SK-N-SH treated with all-trans-retinoic acid at 6 μM for 48 hours (cell line): ENCODE measurements at regions not wholly inside any gene's neighbourhood (a gene's known extent, or its start where the extent isn't known, plus 50 kb on each side); places are given as distances from the start of the nearest gene placed in this dataset.

Experiments
- ATAC-seq: fragments of 200-7000 bp; cut with Tn5 transposase; 3 replicates; pipeline ENCODE4 v1.9.1; 2020; ENCODE audit warnings: mild to moderate bottlenecking, moderate library complexity
- ARNTL ChIP-seq: fragments of 450-650 bp; formaldehyde crosslinking; IDR thresholded peaks from 2 replicates; pipeline ENCODE4 v1.5.0; 2020; ENCODE audit warnings: low read depth, mild to moderate bottlenecking, moderate library complexity, borderline replicate concordance
- CSRNP3 ChIP-seq: fragments of 250-450 bp; sonication (Bioruptor Pico); IDR thresholded peaks from 2 replicates; pipeline ENCODE4 v1.5.1; 2021; ENCODE audit warnings: mild to moderate bottlenecking, moderate library complexity
- ISL1 ChIP-seq: fragments of 250-450 bp; sonication (Bioruptor Pico); IDR thresholded peaks from 2 replicates; pipeline ENCODE4 v2.1.2; 2022; ENCODE audit warnings: mild to moderate bottlenecking, moderate library complexity
- OSR1 ChIP-seq: fragments of 250-450 bp; sonication (Bioruptor Pico); IDR thresholded peaks from 2 replicates; pipeline ENCODE4 v1.8.0; 2022; ENCODE audit warnings: moderate library complexity, mild to moderate bottlenecking, inconsistent platforms
- POU6F1 ChIP-seq: fragments of 250-450 bp; sonication (Bioruptor Pico); IDR thresholded peaks from 2 replicates; pipeline ENCODE4 v1.8.0; 2021; ENCODE audit warnings: low read depth, mild to moderate bottlenecking, moderate library complexity, borderline replicate concordance
- PPARA ChIP-seq: fragments of 250-450 bp; sonication (Bioruptor Pico); IDR thresholded peaks from 2 replicates; pipeline ENCODE4 v1.5.0; 2020; ENCODE audit warnings: mild to moderate bottlenecking, borderline replicate concordance
- TCF4 ChIP-seq: fragments of 250-450 bp; sonication (Bioruptor Pico); IDR thresholded peaks from 2 replicates; pipeline ENCODE4 v1.8.0; 2021; ENCODE audit warnings: mild to moderate bottlenecking, moderate library complexity, borderline replicate concordance
- TOX ChIP-seq: fragments of 250-450 bp; sonication (Bioruptor Pico); IDR thresholded peaks from 2 replicates; pipeline ENCODE4 v1.8.0; 2021; ENCODE audit warnings: mild to moderate bottlenecking, moderate library complexity, borderline replicate concordance
- ZNF70 ChIP-seq: fragments of 450-650 bp; formaldehyde crosslinking; IDR thresholded peaks from 2 replicates; pipeline ENCODE4 v1.5.0; 2020; ENCODE audit warnings: mild to moderate bottlenecking, moderate library complexity
- ZNF8 ChIP-seq: fragments of 450-650 bp; formaldehyde crosslinking; IDR thresholded peaks from 2 replicates; pipeline ENCODE4 v1.5.0; 2020; ENCODE audit warnings: mild to moderate bottlenecking, moderate library complexity

- ATAC-seq: no peak
Observed at GRCh38 chr20:19161336-19161735, 51.1 kb upstream of the SLC24A3 start.

More at GRCh38 chr20:19161336-19161735, 51.1 kb upstream of the SLC24A3 start:
- TF ChIP-seq ZNF8 (CRISPR knock-in tag) (no peak), CSRNP3 (CRISPR knock-in tag) (no peak), POU6F1 (CRISPR knock-in tag) (no peak), ISL1 (CRISPR knock-in tag) (no peak), PPARA (CRISPR knock-in tag) (no peak), TCF4 (CRISPR knock-in tag) (no peak), OSR1 (no peak), ZNF70 (CRISPR knock-in tag) (no peak), ARNTL (CRISPR knock-in tag) (no peak), TOX (CRISPR knock-in tag) (no peak)
- TF ChIP-seq, all 23 proteins: peak for 0
